Spleen (tissue), 11 donors: ENCODE measurements at regions not wholly inside any gene's neighbourhood (a gene's known extent, or its start where the extent isn't known, plus 50 kb on each side); places are given as distances from the start of the nearest gene placed in this dataset.

Experiments used
- DNase-seq: peaks from one replicate; pipeline ENCODE4 v3.0.0-alpha.2; 2020
- H3K27ac ChIP-seq, 8 donors: fragments of 200-600 bp; sonication (generic) in 7 of 8; 1 replicate in 4 of 8; 2 replicates in 4 of 8; pipeline versions ENCODE4 v1.5.0 to v1.8.0; 2016 to 2021; ENCODE audit warnings: inconsistent platforms in 4 of 8, mild to moderate bottlenecking in 4 of 8, moderate library complexity in 1 of 8
- H3K27me3 ChIP-seq, 7 donors: fragments of 200-600 bp; sonication (generic) in 6 of 7; replicated peaks in 1 of 7; 1 replicate in 4 of 7; 2 replicates in 3 of 7; pipeline versions ENCODE4 v1.5.0 to v1.8.0; 2016 to 2021; ENCODE audit warnings: inconsistent platforms in 3 of 7, mild to moderate bottlenecking in 1 of 7
- H3K36me3 ChIP-seq, 6 donors: fragments of 200-600 bp; sonication (generic) in 5 of 6; 1 replicate in 4 of 6; 2 replicates in 2 of 6; pipeline versions ENCODE4 v1.5.0 to v1.8.0; 2016 to 2021; ENCODE audit warnings: inconsistent platforms in 2 of 6
- H3K4me1 ChIP-seq, 6 donors: fragments of 200-600 bp; sonication (generic) in 5 of 6; 1 replicate in 3 of 6; 2 replicates in 3 of 6; pipeline versions ENCODE4 v1.5.0 to v1.8.0; 2016 to 2021; ENCODE audit warnings: inconsistent platforms in 3 of 6
- H3K4me3 ChIP-seq, 8 donors: fragments of 200-600 bp; sonication (generic) in 7 of 8; 1 replicate in 4 of 8; 2 replicates in 4 of 8; pipeline versions ENCODE4 v1.5.0 to v1.8.0; 2016 to 2021; ENCODE audit warnings: inconsistent platforms in 4 of 8, mild to moderate bottlenecking in 4 of 8, moderate library complexity in 2 of 8
- H3K9me3 ChIP-seq, 8 donors: fragments of 200-600 bp; sonication (generic) in 7 of 8; 1 replicate in 4 of 8; 2 replicates in 4 of 8; pipeline versions ENCODE4 v1.5.0 to v1.8.0; 2016 to 2021; ENCODE audit warnings: inconsistent platforms in 4 of 8
- POLR2A ChIP-seq, 3 donors: fragments of 450-650 bp; IDR thresholded peaks; one replicate each; pipeline ENCODE4 v1.5.1; 2017; ENCODE audit warnings: antibody characterized with exemption in 3 of 3, mild to moderate bottlenecking in 1 of 3
- POLR2AphosphoS5 ChIP-seq, 3 donors: sonication (generic); formaldehyde crosslinking; IDR thresholded peaks; one replicate each; pipeline ENCODE4 v1.5.1; 2017; ENCODE audit warnings: antibody characterized with exemption in 3 of 3
- WGBS, 5 donors: extraction: QIAGEN DNeasy Blood & Tissue Kit in 3 of 5; methylation state at CpG; one replicate each; pipeline versions ENCODE4 v1.1.5 to v1.1.7; 2013 to 2018; 5-methylcytosine and 5-hydroxymethylcytosine counted together
- intact Hi-C: fragments of 100-400 bp; cut with DNase I; formaldehyde crosslinking; loops from one replicate; pipeline ENCODE4 v1.15.0; 2023; ENCODE audit warnings: low total_unique reads
- TF ChIP-seq, protein P1 (sequence below), 11 experiments: fragments of 200-600 bp in 7 of 11; fragments of 450-650 bp in 4 of 11; sonication (generic) in 4 of 11; IDR thresholded peaks in 8 of 11; conservative IDR thresholded peaks in 3 of 11; 1 replicate in 7 of 11; 2 replicates in 4 of 11; pipeline versions ENCODE4 v1.4.0 to v1.8.0; 2016 to 2021; ENCODE audit warnings: antibody characterized with exemption in 11 of 11, inconsistent platforms in 4 of 11, mild to moderate bottlenecking in 1 of 11
- donor health status: healthy with polysubstance abuse.
- donor health status: DM: no; HTN: no; CAD: no; lungs with moderate emphysema.
- donor health status: DM: no; HTN: no; CAD: no.
- donor health status: Bipolar disorder and iron deficiency.
- donor health status: healthy.
- donor health status: DM: no; HTN: no; CAD: no.
- donor health status: DM: yes; HTN: yes; CAD: no.

DNA sequence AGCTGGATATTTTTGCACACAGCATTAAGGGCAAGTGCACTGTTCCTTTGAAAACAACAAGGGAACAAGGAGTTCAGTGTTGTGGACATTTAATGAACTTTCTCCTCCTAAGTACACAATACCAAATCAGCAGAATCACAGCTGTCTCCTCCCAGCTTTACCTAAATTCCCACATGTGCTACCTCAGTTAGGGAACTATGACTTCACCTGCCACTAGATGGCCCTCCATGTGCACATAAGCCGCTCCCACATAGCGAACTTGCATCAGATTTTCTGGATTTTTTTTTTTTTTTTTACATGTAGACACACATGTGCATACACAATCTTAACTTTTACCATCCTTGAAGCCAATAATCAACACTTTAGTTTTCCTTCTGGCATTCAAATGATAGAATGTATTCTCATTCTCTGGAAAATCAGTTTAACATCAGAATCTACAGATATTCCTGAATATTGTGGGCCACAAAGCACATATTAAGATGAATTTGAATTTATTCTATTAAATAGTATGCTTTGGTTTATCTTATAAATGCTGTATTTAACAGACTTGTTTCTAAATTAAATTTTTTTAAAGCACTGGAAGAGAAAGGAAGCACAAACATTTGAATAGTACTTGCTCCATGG lies 123.6 kb downstream of the PALM2AKAP2 start:
- Histone ChIP-seq H3K4me3 (no peak overlapping the region), H3K36me3 (no peaks in the 10 kb centered on the region), H3K27ac (no peak overlapping the region), H3K4me1 (peaks cover 14 to 46% (median 31%) of the 10 kb centered on the region in 6 donors), H3K27me3 (no peaks in the 10 kb centered on the region), H3K9me3 (no peaks in the 10 kb centered on the region)
- DNase-seq, result no peak
- no peak for TF ChIP-seq POLR2A (IDR thresholded peaks at IDR 0.05)
- TF ChIP-seq, protein P1, sequence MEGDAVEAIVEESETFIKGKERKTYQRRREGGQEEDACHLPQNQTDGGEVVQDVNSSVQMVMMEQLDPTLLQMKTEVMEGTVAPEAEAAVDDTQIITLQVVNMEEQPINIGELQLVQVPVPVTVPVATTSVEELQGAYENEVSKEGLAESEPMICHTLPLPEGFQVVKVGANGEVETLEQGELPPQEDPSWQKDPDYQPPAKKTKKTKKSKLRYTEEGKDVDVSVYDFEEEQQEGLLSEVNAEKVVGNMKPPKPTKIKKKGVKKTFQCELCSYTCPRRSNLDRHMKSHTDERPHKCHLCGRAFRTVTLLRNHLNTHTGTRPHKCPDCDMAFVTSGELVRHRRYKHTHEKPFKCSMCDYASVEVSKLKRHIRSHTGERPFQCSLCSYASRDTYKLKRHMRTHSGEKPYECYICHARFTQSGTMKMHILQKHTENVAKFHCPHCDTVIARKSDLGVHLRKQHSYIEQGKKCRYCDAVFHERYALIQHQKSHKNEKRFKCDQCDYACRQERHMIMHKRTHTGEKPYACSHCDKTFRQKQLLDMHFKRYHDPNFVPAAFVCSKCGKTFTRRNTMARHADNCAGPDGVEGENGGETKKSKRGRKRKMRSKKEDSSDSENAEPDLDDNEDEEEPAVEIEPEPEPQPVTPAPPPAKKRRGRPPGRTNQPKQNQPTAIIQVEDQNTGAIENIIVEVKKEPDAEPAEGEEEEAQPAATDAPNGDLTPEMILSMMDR (IDR thresholded peaks at IDR 0.05 in 8 of 11, conservative IDR thresholded peaks at IDR 0.05 in 3 of 11), result peak; percentile 60 to 95 (median 77)
- peak in 1 of 3 donors; percentile 18 for TF ChIP-seq POLR2AphosphoS5 (IDR thresholded peaks at IDR 0.05)
- 0 to 4% (median 3%) methylated on average over 2 of the region's 2 CpGs for WGBS, 5 donors
- intact Hi-C loops, result loop anchor here (5.0 kb wide), 2 partner anchors 149 to 249 kb away; no protein-coding TSS in a partner anchor

GRCh38 chr9:109904666-109905065 lies 124.7 kb downstream of the PALM2AKAP2 start:
- H3K27me3 ChIP-seq, result no peaks in the 10 kb centered on the region
- DNase-seq, result no peak
- intact Hi-C loops, result loop anchor here (5.0 kb wide), 2 partner anchors 148 to 248 kb away; no protein-coding TSS in a partner anchor
- H3K27ac ChIP-seq, result no peak overlapping the region
- TF ChIP-seq, protein P1 (IDR thresholded peaks at IDR 0.05 in 8 of 11, conservative IDR thresholded peaks at IDR 0.05 in 3 of 11), result no peak
- TF ChIP-seq POLR2AphosphoS5 (IDR thresholded peaks at IDR 0.05) (no peak), POLR2A (IDR thresholded peaks at IDR 0.05) (no peak)
- H3K4me1 ChIP-seq, result peaks cover 20 to 57% (median 41%) of the 10 kb centered on the region in 6 donors
- 82 to 90% (median 88%) methylated on average over 5 of the region's 5 CpGs for WGBS, 5 donors
- no peaks in the 10 kb centered on the region for H3K36me3 ChIP-seq
- H3K9me3 ChIP-seq, result no peaks in the 10 kb centered on the region
- no peak overlapping the region for H3K4me3 ChIP-seq

DNA sequence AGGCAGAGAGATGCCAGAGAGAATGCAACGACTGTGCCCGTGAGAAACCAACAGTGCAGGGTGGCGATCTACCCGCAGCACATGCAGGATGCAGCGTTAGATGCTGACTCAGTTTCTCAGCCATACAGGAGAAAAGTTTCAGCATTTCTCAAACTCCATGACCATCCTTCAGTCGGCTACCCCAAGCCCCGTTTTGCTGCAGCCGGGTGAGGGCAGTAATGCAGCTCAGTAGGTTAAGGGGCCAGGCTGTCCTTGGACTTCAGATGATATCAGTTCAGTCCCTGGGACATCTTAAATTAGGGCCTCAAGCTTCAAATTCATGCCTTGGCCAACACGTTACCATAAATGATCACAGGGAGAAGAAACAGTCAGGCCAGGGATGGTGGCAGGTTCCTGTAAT lies 125.5 kb downstream of the PALM2AKAP2 start:
- Histone ChIP-seq H3K36me3 (no peaks in the 10 kb centered on the region), H3K4me3 (no peak overlapping the region), H3K4me1 (peaks cover 28 to 65% (median 45%) of the 10 kb centered on the region in 6 donors), H3K27ac (no peak overlapping the region), H3K27me3 (no peaks in the 10 kb centered on the region), H3K9me3 (no peaks in the 10 kb centered on the region)
- no peak for DNase-seq
- WGBS, 5 donors, result 88 to 92% (median 91%) methylated on average over 9 of the region's 9 CpGs
- TF ChIP-seq POLR2A (IDR thresholded peaks at IDR 0.05) (no peak), POLR2AphosphoS5 (IDR thresholded peaks at IDR 0.05) (no peak)
- TF ChIP-seq, protein P1 (IDR thresholded peaks at IDR 0.05 in 8 of 11, conservative IDR thresholded peaks at IDR 0.05 in 3 of 11), result no peak
- intact Hi-C loops, result no loop called here

DNA sequence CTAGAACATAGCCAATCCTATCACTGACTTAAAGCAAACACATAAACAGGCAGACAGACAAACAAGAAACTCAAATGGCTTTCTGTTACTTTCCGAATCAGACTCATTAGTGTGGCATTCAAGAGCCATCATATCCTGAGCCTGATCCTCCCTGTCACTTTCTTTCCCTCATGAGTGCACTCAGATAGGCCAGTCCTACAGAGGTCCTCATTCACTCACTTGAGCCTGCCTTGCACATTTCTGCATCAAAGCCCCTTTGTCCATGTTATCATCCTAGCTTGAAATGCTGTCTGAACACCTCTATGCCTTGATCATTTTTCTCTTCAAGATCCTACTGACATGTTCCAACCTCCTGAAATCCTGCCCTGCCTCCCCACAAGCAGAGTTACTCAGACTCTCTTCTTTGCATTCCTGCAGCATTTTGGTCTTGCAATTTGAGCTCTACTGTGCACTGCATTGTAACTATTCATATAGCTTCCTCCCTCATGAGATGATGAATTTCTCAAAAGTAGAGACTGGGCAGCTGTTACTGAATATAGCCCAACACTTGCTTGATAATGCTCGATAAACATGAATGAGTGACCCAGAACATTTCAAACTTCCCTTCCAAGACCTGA lies 126.9 kb downstream of the PALM2AKAP2 start:
- no peak for DNase-seq
- Histone ChIP-seq H3K9me3 (no peaks in the 10 kb centered on the region), H3K4me1 (peaks cover 35 to 77% (median 57%) of the 10 kb centered on the region in 6 donors), H3K4me3 (no peak overlapping the region), H3K27ac (peak overlapping the region; percentile 66 to 84 (median 74)), H3K27me3 (no peaks in the 10 kb centered on the region), H3K36me3 (no peaks in the 10 kb centered on the region)
- TF ChIP-seq, protein P1 (IDR thresholded peaks at IDR 0.05 in 8 of 11, conservative IDR thresholded peaks at IDR 0.05 in 3 of 11), result no peak
- TF ChIP-seq POLR2AphosphoS5 (IDR thresholded peaks at IDR 0.05) (no peak), POLR2A (IDR thresholded peaks at IDR 0.05) (no peak)
- WGBS, 5 donors, result 47 to 69% (median 57%) methylated on average over 2 of the region's 2 CpGs
- intact Hi-C loops, result no loop called here
